SK-N-MC (cell line): ENCODE measurements at regions not wholly inside any gene's neighbourhood (a gene's known extent, or its start where the extent isn't known, plus 50 kb on each side); places are given as distances from the start of the nearest gene placed in this dataset.

Experiments used
- EZH2 ChIP-seq: fragments of 200-600 bp; sonication (generic); IDR thresholded peaks from one replicate; pipeline ENCODE4 v1.6.1; 2017; ENCODE audit warnings: antibody characterized with exemption
- FOXP2 ChIP-seq: optimal IDR thresholded peaks from 2 replicates; pipeline ENCODE3; 2011; ENCODE audit warnings: mild to moderate bottlenecking, moderate library complexity; ENCODE audit not compliant: insufficient read depth; ENCODE audit errors: extremely low read length, control extremely low read depth
- POLR2AphosphoS5 ChIP-seq: IDR thresholded peaks from 2 replicates; pipeline ENCODE4 v1.6.1; 2012; ENCODE audit warnings: mild to moderate bottlenecking, low read depth, low read length, borderline replicate concordance

GRCh38 chr15:99508311-99508645 lies 57.5 kb upstream of the MEF2A start:
- TF ChIP-seq POLR2AphosphoS5 (no peak), EZH2 (no peak), FOXP2 (no peak)
